Sigmoid colon (tissue), 6 donors: ENCODE measurements at regions not wholly inside any gene's neighbourhood (a gene's known extent, or its start where the extent isn't known, plus 50 kb on each side); places are given as distances from the start of the nearest gene placed in this dataset.

Experiments used
- DNase-seq: peaks from one replicate; pipeline ENCODE4 v3.0.0-alpha.2; 2019
- H3K27ac ChIP-seq, 4 donors: fragments of 200-600 bp; sonication (generic); one replicate each; pipeline ENCODE4 v1.5.1; 2016 to 2019; ENCODE audit warnings: mild to moderate bottlenecking in 1 of 4
- H3K27me3 ChIP-seq, 3 donors: fragments of 200-600 bp; sonication (generic); one replicate each; pipeline ENCODE4 v1.5.1; 2019; ENCODE audit warnings: mild to moderate bottlenecking in 1 of 3
- H3K36me3 ChIP-seq, 4 donors: fragments of 200-600 bp; sonication (generic); one replicate each; pipeline ENCODE4 v1.5.1; 2016 to 2019
- H3K4me1 ChIP-seq, 4 donors: fragments of 200-600 bp; sonication (generic); one replicate each; pipeline ENCODE4 v1.5.1; 2017 to 2019
- H3K4me3 ChIP-seq, 4 donors: fragments of 200-600 bp; sonication (generic); one replicate each; pipeline ENCODE4 v1.5.1; 2017 to 2019; ENCODE audit warnings: mild to moderate bottlenecking in 2 of 4, moderate library complexity in 1 of 4
- H3K9me3 ChIP-seq, 4 donors: fragments of 200-600 bp in 3 of 4; sonication (generic) in 3 of 4; one replicate each; pipeline versions ENCODE4 v1.5.1 to v1.6.1; 2013 to 2019
- CTCF ChIP-seq, 4 experiments: fragments of 450-650 bp in 3 of 4; fragments of 200-600 bp in 1 of 4; IDR thresholded peaks; one replicate each; pipeline ENCODE4 v1.5.1; 2016 to 2019; ENCODE audit warnings: antibody characterized with exemption in 4 of 4, mild to moderate bottlenecking in 3 of 4, moderate library complexity in 2 of 4
- EP300 ChIP-seq, 4 donors: sonication (generic); formaldehyde crosslinking; IDR thresholded peaks; one replicate each; pipeline ENCODE4 v1.6.1; 2017; ENCODE audit warnings: antibody characterized with exemption in 4 of 4
- POLR2A ChIP-seq, 2 donors: fragments of 450-650 bp; IDR thresholded peaks; one replicate each; pipeline ENCODE4 v1.6.1; 2016; ENCODE audit warnings: antibody characterized with exemption in 2 of 2, mild to moderate bottlenecking in 2 of 2, moderate library complexity in 2 of 2
- POLR2AphosphoS5 ChIP-seq, 4 donors: sonication (generic); formaldehyde crosslinking; IDR thresholded peaks; one replicate each; pipeline ENCODE4 v1.6.1; 2017; ENCODE audit warnings: antibody characterized with exemption in 4 of 4
- WGBS, 2 donors: extraction: QIAGEN DNeasy Blood & Tissue Kit; methylation state at CpG; one replicate each; pipeline ENCODE4 v1.1.7; 2013; 5-methylcytosine and 5-hydroxymethylcytosine counted together
- intact Hi-C: fragments of 100-400 bp; cut with DNase I; formaldehyde crosslinking; loops from one replicate; pipeline ENCODE4 v1.15.1; 2023
- donor health status: healthy with polysubstance abuse.
- donor health status: healthy.

DNA sequence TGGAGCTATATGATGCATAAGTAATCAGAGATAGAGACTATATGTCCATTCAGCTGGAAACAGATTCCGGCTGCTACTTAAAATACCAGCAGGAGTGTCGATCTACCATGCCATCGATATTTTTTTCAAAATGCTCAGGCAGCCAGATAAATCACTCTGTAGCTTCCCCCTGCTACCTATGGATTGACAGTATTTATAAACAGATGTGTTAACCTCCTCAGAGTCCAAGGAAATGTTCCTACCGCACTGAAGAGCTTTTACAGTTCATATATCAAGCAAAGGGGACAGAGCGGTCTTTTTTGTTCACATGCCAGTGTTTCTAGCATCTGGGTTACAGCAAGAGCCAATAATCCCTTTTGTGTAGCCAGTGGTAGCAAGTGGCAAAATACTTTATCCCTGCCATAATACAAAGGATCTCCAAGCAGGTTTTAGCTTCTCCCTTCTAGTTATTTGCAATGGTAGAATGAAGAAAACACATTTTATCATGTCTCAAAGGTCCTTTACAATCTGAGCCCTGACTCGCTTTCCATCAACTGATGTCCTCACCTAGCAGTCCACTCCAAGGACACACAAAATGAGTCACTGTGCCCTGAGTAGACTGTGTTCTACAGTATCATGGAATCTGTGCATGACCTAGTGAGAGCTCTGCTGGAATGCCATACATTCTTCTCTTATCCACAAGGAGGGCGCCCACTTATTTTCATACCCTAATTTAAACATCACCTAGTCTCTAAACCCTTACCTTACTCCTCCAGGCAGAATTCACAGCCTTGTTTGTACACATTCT lies 507.0 kb downstream of the TBL1XR1 start:
- DNase-seq = no peak
- TF ChIP-seq CTCF (IDR thresholded peaks at IDR 0.05) (no peak), POLR2A (IDR thresholded peaks at IDR 0.05) (no peak), POLR2AphosphoS5 (IDR thresholded peaks at IDR 0.05) (no peak), EP300 (IDR thresholded peaks at IDR 0.05) (no peak)
- Histone ChIP-seq H3K27me3 (no peaks in the 10 kb centered on the region), H3K4me3 (no peak overlapping the region), H3K36me3 (no peaks in the 10 kb centered on the region), H3K27ac (no peak overlapping the region), H3K4me1 (no peaks in the 10 kb centered on the region), H3K9me3 (no peaks in the 10 kb centered on the region)
- intact Hi-C loops = no loop called here
- WGBS, 2 donors = 77% methylated on average over 7 of the region's 7 CpGs

GRCh38 chr3:176687754-176688153 lies 509.5 kb downstream of the TBL1XR1 start:
- 89 to 91% methylated on average over 2 of the region's 2 CpGs for WGBS, 2 donors
- Histone ChIP-seq H3K27me3 (no peaks in the 10 kb centered on the region), H3K9me3 (peaks cover 0 to 5% (median 1%) of the 10 kb centered on the region in 4 donors), H3K36me3 (no peaks in the 10 kb centered on the region), H3K27ac (no peak overlapping the region), H3K4me1 (no peaks in the 10 kb centered on the region), H3K4me3 (no peak overlapping the region)
- TF ChIP-seq POLR2AphosphoS5 (IDR thresholded peaks at IDR 0.05) = no peak
- no peak for TF ChIP-seq CTCF (IDR thresholded peaks at IDR 0.05)
- no peak for DNase-seq
- intact Hi-C loops = no loop called here

DNA sequence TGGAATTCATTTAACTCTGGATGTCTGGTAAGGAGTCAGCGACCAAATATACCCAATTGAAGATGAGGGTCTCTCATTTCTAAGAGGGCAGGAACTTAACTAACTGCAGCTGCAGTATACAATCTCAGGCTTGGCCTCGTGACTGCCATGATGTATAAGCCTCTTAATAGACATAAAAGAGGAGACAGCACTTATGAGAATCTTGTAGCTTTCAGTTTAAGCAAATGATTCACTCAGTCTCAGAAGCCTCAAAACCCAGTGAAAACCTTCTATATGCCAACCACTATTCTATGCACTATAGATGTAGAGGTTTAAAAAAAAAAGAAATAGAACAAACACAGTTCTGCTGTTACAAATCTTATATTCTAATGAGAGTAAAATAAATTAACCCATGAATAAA lies 513.9 kb downstream of the TBL1XR1 start:
- intact Hi-C loops = no loop called here
- DNase-seq = no peak
- Histone ChIP-seq H3K9me3 (peaks cover 0 to 5% (median 1%) of the 10 kb centered on the region in 4 donors), H3K27me3 (no peaks in the 10 kb centered on the region), H3K36me3 (no peaks in the 10 kb centered on the region), H3K4me3 (no peak overlapping the region), H3K4me1 (no peaks in the 10 kb centered on the region), H3K27ac (no peak overlapping the region)
- WGBS, 2 donors = 69 to 73% methylated on average over 2 of the region's 2 CpGs
- no peak for TF ChIP-seq EP300 (IDR thresholded peaks at IDR 0.05)
- TF ChIP-seq POLR2AphosphoS5 (IDR thresholded peaks at IDR 0.05) = no peak
- TF ChIP-seq POLR2A (IDR thresholded peaks at IDR 0.05) = no peak
- no peak for TF ChIP-seq CTCF (IDR thresholded peaks at IDR 0.05)

DNA sequence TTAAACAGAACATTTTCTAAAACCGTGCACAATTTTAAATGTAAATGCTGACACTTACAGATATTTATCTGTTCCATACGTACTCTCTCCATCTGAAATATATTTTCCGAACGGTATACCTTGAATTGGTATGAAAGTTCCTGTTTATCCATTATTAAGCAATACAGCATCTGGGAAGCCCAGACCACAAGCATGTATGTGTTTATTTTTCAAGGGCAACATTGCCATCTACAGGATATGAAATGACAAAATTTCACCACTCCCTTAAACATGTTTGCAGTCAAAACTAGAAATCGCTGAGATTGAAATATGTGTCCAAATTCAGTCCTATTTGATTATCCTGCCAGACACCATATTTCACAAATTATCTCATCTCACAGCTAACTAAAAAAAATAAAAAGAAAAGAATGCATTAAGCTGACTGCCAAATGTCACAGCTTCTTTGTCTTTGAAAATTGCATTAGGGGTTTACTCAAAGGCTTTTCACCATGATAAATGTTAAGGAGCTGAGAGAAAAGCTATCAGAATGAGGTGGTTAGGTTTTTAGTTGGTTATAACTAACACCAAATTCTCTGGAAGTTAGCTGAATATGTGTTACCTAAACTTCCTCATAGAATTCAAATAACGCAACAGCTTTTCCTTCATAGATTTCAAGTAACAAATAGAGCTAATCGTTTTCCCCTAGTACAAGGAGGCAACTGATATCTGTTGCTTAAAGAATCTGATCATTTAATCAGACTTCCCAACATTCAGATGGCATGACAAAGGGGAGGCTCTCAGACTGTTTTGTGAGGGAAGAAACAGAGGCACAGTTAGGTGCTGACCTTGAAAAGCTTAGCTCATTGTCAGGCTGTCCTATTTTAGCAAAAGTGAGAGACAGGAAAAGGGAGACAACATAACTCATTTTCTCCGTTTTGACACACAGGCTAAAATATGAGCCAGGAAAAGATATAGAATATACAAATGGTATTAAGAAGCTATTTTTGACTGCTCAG lies 533.1 kb downstream of the TBL1XR1 start:
- H3K4me1 ChIP-seq = peaks cover 0 to 20% (median 14%) of the 10 kb centered on the region in 4 donors
- WGBS, 2 donors = 22 to 45% methylated on average over 8 of the region's 8 CpGs
- no peaks in the 10 kb centered on the region for H3K9me3 ChIP-seq
- H3K36me3 ChIP-seq = no peaks in the 10 kb centered on the region
- TF ChIP-seq EP300 (IDR thresholded peaks at IDR 0.05) (no peak), POLR2AphosphoS5 (IDR thresholded peaks at IDR 0.05) (no peak), CTCF (IDR thresholded peaks at IDR 0.05) (peak in 2 of 4 experiments; percentile 12 to 28), POLR2A (IDR thresholded peaks at IDR 0.05) (no peak)
- H3K27me3 ChIP-seq = no peaks in the 10 kb centered on the region
- H3K27ac ChIP-seq = no peak overlapping the region
- no peak overlapping the region for H3K4me3 ChIP-seq
- no peak for DNase-seq
- intact Hi-C loops = loop anchor here (5.0 kb wide), 1 partner anchor 152 kb away; no protein-coding TSS in a partner anchor
